ENCODE measurements at regions not wholly inside any gene's neighbourhood (a gene's known extent, or its start where the extent isn't known, plus 50 kb on each side); places are given as distances from the start of the nearest gene placed in this dataset.

DNA sequence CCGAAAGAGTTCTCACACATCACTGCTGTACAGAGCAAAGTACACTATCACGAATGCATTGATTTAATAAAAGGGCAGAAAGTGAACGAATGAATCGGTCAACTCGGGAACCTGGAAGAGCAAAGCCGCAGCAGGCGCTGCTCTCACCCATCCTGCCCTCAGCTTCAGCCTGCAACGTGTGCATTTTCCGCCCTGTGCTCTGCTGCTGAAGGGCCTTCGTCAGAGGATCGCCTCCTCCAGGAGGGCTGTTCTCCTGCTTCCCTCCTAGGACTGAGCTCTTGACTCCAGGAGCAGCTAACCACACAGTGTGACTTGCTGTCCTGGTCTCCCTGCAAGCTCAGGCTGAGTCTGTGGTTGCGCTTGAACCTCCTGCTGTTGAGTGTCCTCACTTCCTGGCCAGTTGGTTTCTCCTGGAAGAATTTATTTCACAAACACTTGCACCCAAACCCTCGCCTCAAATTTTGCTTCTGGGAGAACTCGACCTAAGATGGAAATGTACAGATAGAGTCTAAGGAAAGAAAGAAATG lies 473.0 kb upstream of the KLF6 start:
- Histone ChIP-seq H3K4me1 (ENCODE audit: control insufficient read depth, insufficient read depth, low read length) (peaks cover 8% of the 10 kb centered on the region), H3K9me3 (ENCODE audit: control insufficient read depth, low read length) (no peaks in the 10 kb centered on the region)
- 93% methylated on average over 14 of the region's 14 CpGs for WGBS

GRCh38 chr10:4256971-4257370 lies 472.0 kb upstream of the KLF6 start:
- 90% methylated on average over 2 of the region's 2 CpGs for WGBS
- no peaks in the 10 kb centered on the region for H3K9me3 ChIP-seq (ENCODE audit: control insufficient read depth, low read length)
- DNase-seq, result no peak
- no peaks in the 10 kb centered on the region for H3K27me3 ChIP-seq (ENCODE audit: control insufficient read depth, insufficient read depth)
- ATAC-seq, result no peak
- intact Hi-C loops (cut with DNase I), result no loop called here
- no peak overlapping the region for H3K27ac ChIP-seq (ENCODE audit: low read length)
- H3K4me3 ChIP-seq (ENCODE audit: low read length), result no peak overlapping the region
- H3K4me1 ChIP-seq (ENCODE audit: control insufficient read depth, insufficient read depth, low read length), result peaks cover 8% of the 10 kb centered on the region

More for the DNA sequence above, 473.0 kb upstream of the KLF6 start:
- H3K4me3 ChIP-seq (ENCODE audit: low read length), result no peak overlapping the region
- H3K27me3 ChIP-seq (ENCODE audit: control insufficient read depth, insufficient read depth), result no peaks in the 10 kb centered on the region
- DNase-seq (no peak), ATAC-seq (no peak)
- no peak overlapping the region for H3K27ac ChIP-seq (ENCODE audit: low read length)
- intact Hi-C loops (cut with DNase I), result no loop called here

- Histone ChIP-seq H3K27ac (ENCODE audit: low read length) (no peak overlapping the region), H3K4me1 (ENCODE audit: control insufficient read depth, insufficient read depth, low read length) (peaks cover 7% of the 10 kb centered on the region), H3K4me3 (ENCODE audit: low read length) (no peak overlapping the region), H3K9me3 (ENCODE audit: control insufficient read depth, low read length) (no peaks in the 10 kb centered on the region), H3K27me3 (ENCODE audit: control insufficient read depth, insufficient read depth) (no peaks in the 10 kb centered on the region)
- DNase-seq (no peak), ATAC-seq (no peak)
- WGBS, result 85% methylated on average over 3 of the region's 3 CpGs
- intact Hi-C loops (cut with DNase I), result no loop called here
Observed at GRCh38 chr10:4255751-4256150, 470.7 kb upstream of the KLF6 start.

DNA sequence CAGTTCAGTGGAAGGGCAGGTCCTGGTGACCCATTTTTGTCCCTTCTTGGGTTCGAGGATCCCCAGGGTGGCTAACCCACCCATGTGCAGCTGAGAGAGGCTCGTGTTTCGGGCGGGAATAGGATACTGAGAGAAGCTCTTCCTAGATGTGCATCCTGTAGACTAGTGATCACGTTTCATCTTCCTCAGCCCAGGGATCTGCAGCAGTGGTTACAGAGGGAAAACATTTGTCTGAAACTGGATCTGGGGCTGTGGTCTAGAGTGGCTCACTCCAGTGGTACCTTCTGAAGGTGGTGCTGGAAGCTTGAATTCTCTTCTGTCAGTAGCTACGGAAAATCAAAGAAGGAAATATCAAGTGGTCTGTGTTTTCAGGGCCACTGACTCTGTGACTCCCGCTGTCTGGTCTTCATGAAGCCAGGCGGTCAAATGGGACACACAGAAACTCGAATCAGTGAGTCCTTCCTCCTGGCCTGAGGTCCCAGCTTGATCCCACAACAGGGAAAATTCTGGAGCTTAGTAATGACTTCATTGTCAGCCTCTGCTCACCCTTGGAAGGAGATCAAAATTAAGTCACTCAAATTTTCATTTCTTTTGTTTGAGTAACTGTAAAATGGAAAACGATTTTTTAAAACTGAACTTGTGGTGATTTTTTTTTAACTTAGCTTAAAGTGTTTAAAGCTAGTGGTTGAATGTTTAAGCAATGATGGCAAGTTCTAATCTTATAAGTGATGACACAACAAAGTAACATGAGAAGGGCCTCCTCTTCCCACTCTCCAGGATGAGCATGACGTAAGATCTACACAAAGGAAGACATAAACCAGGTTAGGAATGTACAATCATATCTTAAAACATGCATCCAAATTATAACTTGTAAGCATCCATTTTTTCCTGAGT lies 469.3 kb upstream of the KLF6 start:
- H3K27me3 ChIP-seq (ENCODE audit: control insufficient read depth, insufficient read depth), result no peaks in the 10 kb centered on the region
- no peak overlapping the region for H3K27ac ChIP-seq (ENCODE audit: low read length)
- no peak overlapping the region for H3K4me3 ChIP-seq (ENCODE audit: low read length)
- ATAC-seq (no peak), DNase-seq (no peak)
- 78% methylated on average over 11 of the region's 11 CpGs for whole genome bisulfite sequencing
- H3K4me1 ChIP-seq (ENCODE audit: control insufficient read depth, insufficient read depth, low read length), result no peaks in the 10 kb centered on the region
- intact Hi-C loops (cut with DNase I), result no loop called here
- H3K9me3 ChIP-seq (ENCODE audit: control insufficient read depth, low read length), result no peaks in the 10 kb centered on the region

DNA sequence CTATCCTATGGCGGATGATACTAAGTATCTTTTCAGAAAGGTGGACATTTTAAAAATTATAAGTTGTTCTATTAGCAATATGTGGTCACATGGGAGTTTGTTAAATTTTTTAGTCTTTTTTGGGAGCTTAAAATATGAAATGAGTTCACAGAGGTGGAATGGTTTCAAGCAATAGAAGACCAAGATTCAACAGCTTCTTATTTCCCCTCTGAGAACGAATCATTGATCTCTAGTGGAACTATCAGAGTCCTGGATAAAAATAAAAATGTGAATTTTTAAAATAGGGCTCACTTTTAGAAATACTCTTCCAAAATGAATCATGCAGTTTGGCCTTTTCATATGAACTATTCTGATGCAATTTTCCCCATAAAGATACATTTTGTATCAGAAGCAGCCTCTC lies 467.7 kb upstream of the KLF6 start:
- Histone ChIP-seq H3K9me3 (ENCODE audit: control insufficient read depth, low read length) (no peaks in the 10 kb centered on the region), H3K27ac (ENCODE audit: low read length) (no peak overlapping the region)

DNA sequence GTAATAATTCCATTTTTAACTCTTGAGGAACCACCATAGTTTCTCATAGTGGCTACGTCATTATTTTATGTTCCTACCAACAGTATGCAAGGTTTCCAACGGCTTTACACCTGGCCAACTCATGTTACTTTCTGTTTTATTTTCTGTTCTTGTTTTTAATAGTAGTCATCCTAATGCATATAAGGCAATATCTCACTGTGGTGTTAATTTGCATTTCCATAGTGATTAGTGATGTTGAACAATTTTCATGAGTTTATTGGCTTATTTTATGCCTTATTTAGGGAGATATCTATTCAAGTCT lies 465.5 kb upstream of the KLF6 start:
- no peaks in the 10 kb centered on the region for H3K4me1 ChIP-seq (ENCODE audit: control insufficient read depth, insufficient read depth, low read length)
- no peaks in the 10 kb centered on the region for H3K9me3 ChIP-seq (ENCODE audit: control insufficient read depth, low read length)
- intact Hi-C loops (cut with DNase I), result no loop called here
- H3K27ac ChIP-seq (ENCODE audit: low read length), result no peak overlapping the region
- H3K27me3 ChIP-seq (ENCODE audit: control insufficient read depth, insufficient read depth), result no peaks in the 10 kb centered on the region
- H3K4me3 ChIP-seq (ENCODE audit: low read length), result no peak overlapping the region
- DNase-seq (no peak), ATAC-seq (no peak)
- WGBS, result 94% methylated on average over 2 of the region's 2 CpGs

More for the DNA sequence above, 467.7 kb upstream of the KLF6 start:
- Histone ChIP-seq H3K4me1 (ENCODE audit: control insufficient read depth, insufficient read depth, low read length) (no peaks in the 10 kb centered on the region), H3K27me3 (ENCODE audit: control insufficient read depth, insufficient read depth) (no peaks in the 10 kb centered on the region), H3K4me3 (ENCODE audit: low read length) (no peak overlapping the region)
- no peak for ATAC-seq
- no peak for DNase-seq
- over 99% methylated on average over 2 of the region's 2 CpGs for WGBS
- intact Hi-C loops (cut with DNase I), result no loop called here

- Histone ChIP-seq H3K4me3 (ENCODE audit: low read length) (no peak overlapping the region), H3K4me1 (ENCODE audit: control insufficient read depth, insufficient read depth, low read length) (no peaks in the 10 kb centered on the region), H3K27ac (ENCODE audit: low read length) (no peak overlapping the region), H3K27me3 (ENCODE audit: control insufficient read depth, insufficient read depth) (no peaks in the 10 kb centered on the region), H3K9me3 (ENCODE audit: control insufficient read depth, low read length) (no peaks in the 10 kb centered on the region)
- ATAC-seq (no peak), DNase-seq (no peak)
- WGBS, result 80% methylated on average over 4 of the region's 4 CpGs
- intact Hi-C loops (cut with DNase I), result no loop called here
Observed at GRCh38 chr10:4249841-4250586, 465.0 kb upstream of the KLF6 start.

GRCh38 chr10:4247379-4247778 lies 462.4 kb upstream of the KLF6 start:
- WGBS, result 88% methylated on average over 5 of the region's 5 CpGs
- intact Hi-C loops (cut with DNase I), result no loop called here
- peaks cover 2% of the 10 kb centered on the region for H3K4me1 ChIP-seq (ENCODE audit: control insufficient read depth, insufficient read depth, low read length)

DNA sequence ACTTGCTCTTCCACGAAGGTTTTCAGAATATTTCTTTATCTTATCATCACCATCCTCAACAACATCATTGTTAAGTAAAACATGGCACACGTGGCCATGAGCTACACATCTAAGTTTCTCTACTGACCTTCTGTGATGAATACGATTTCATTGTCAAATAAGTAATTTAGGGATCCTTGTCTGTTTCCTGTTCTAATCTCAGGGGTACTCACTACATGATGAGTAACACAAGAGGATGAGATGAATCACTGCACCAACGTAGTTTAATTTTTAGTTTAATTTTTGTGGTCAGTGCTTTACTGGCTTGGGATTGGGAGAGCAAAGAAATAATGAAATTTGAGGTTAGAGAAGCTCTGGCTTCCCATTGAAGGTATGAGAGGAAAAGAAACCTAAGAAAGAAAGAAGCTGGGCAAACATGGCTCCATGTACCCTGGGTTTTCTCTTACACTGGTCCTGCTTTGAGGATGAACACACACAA lies 461.9 kb upstream of the KLF6 start:
- Histone ChIP-seq H3K4me3 (ENCODE audit: low read length) (no peak overlapping the region), H3K27me3 (ENCODE audit: control insufficient read depth, insufficient read depth) (no peaks in the 10 kb centered on the region), H3K9me3 (ENCODE audit: control insufficient read depth, low read length) (no peaks in the 10 kb centered on the region), H3K4me1 (ENCODE audit: control insufficient read depth, insufficient read depth, low read length) (peaks cover 2% of the 10 kb centered on the region), H3K27ac (ENCODE audit: low read length) (no peak overlapping the region)
- 31% methylated on average over 4 of the region's 4 CpGs for WGBS
- intact Hi-C loops (cut with DNase I), result no loop called here
- DNase-seq, result no peak
- ATAC-seq, result peak in 1 of 2 donors; percentile 39

More at GRCh38 chr10:4247379-4247778, 462.4 kb upstream of the KLF6 start:
- ATAC-seq (no peak), DNase-seq (no peak)
- no peaks in the 10 kb centered on the region for H3K9me3 ChIP-seq (ENCODE audit: control insufficient read depth, low read length)
- no peaks in the 10 kb centered on the region for H3K27me3 ChIP-seq (ENCODE audit: control insufficient read depth, insufficient read depth)
- H3K4me3 ChIP-seq (ENCODE audit: low read length), result no peak overlapping the region
- no peak overlapping the region for H3K27ac ChIP-seq (ENCODE audit: low read length)

GRCh38 chr10:4243651-4244050 lies 458.6 kb upstream of the KLF6 start:
- Histone ChIP-seq H3K9me3 (ENCODE audit: control insufficient read depth, low read length) (no peaks in the 10 kb centered on the region), H3K27ac (ENCODE audit: low read length) (no peak overlapping the region), H3K4me1 (ENCODE audit: control insufficient read depth, insufficient read depth, low read length) (peaks cover 2% of the 10 kb centered on the region), H3K27me3 (ENCODE audit: control insufficient read depth, insufficient read depth) (no peaks in the 10 kb centered on the region), H3K4me3 (ENCODE audit: low read length) (peak overlapping the region; percentile 46)
- WGBS, result 48% methylated on average over 1 of the region's 1 CpG
- intact Hi-C loops (cut with DNase I), result no loop called here
- DNase-seq (no peak), ATAC-seq (peak; percentile 50 to 82)

GRCh38 chr10:4243169-4243568 lies 458.2 kb upstream of the KLF6 start:
- Histone ChIP-seq H3K4me3 (ENCODE audit: low read length) (peak overlapping the region; percentile 46), H3K27me3 (ENCODE audit: control insufficient read depth, insufficient read depth) (no peaks in the 10 kb centered on the region), H3K4me1 (ENCODE audit: control insufficient read depth, insufficient read depth, low read length) (peaks cover 2% of the 10 kb centered on the region), H3K9me3 (ENCODE audit: control insufficient read depth, low read length) (no peaks in the 10 kb centered on the region), H3K27ac (ENCODE audit: low read length) (no peak overlapping the region)
- no peak for DNase-seq
- no peak for ATAC-seq
- intact Hi-C loops (cut with DNase I), result no loop called here
- 75% methylated on average over 6 of the region's 6 CpGs for WGBS
